Stimulated activated CD8-positive, alpha-beta memory T cell treated with anti-CD3 and anti-CD28 coated beads, Interleukin-2, amount 100 ng/mL, for 48 hours (primary cell): ENCODE measurements at regions not wholly inside any gene's neighbourhood (a gene's known extent, or its start where the extent isn't known, plus 50 kb on each side); places are given as distances from the start of the nearest gene placed in this dataset.
"Not testable (repeated sequence)": the region's sequence is repeated elsewhere in the genome, so short reads cannot be mapped to it uniquely, and the experiment has no call there.

Experiments used
- DNase-seq, 2 donors: peaks; one replicate each; pipeline ENCODE4 v3.0.0-alpha.2; 2020; ENCODE audit warnings: low read depth in 2 of 2

DNA sequence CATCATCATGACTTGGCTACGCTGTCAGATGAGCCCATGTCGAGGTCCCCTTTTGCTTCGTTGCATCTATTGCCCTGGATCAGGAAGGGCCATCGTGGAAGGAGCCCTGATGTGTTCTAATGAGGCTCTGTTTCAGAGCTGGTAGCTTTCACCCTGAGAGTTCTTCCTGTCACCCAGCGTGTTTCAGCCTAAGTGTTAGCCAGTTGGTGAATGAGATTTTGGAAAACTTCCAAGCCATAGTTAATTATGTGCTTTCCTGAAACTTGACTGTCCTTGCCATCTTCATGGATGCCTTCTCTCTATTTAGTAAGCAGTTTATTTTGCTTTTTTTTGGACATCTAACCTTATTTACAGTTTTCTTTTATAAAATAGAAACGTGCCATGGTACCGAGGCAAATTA is 1695.4 kb upstream of the WWC1 start:
- no peak for DNase-seq

DNA sequence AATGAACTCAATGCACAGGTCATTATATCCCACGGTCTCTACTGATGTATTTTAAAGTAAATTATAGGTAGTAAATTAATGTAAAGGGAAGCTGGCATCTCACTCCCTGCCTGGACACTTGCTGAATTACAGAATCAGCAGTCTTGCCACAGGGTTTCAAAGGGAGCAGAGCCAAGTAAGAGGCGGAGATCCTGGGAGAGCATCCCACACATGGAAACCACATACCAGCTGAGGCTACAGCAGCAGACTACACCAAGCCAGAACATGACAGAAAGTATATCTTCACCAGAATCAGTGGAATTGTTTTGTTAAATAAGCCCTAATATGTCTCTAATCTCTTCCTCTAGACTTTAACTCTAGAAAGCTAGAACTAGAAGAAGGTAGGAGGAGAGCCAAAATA is 1689.2 kb upstream of the WWC1 start:
- DNase-seq: no peak

DNA sequence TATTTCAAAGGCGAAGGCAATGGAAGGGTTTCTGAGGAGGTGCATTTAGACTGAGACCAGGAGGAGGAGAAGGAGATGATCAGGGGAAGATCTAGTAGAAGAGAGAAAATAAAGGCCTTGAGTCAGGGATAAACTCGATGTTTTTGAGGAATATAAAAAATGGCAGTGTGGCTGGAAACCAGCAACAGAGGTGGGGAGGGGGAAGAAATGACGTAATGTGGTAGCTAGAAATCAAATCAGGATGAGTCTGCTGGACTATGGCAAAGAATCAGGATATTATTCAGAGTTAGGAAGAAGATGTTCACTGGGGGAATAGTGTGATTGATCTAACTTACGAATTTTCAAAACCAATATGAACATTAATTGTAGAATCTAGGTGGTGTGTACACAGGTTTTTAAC is 1673.9 kb upstream of the WWC1 start:
- no peak for DNase-seq

DNA sequence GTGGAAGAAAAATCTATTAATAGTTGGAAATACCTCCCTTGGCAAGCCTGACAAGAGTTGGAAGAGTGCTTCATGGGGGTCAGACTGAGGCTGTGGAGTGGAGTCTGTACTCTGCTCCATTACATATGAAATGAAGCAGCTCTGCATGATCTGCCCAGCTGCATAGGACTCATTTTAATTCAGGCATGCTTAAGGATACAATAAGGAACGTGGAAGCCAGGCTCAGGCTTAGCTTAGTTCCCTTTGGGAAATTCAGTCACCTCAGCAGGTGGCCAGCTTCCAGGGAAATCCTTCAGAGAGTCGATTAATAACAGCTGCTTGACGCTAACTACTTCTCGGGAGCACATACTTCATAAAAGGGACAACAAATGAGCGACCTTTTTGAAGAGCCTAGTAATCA is 1672.9 kb upstream of the WWC1 start:
- no peak for DNase-seq

- DNase-seq: no peak
Measured at GRCh38 chr5:166624573-166624972, 1666.9 kb upstream of the WWC1 start.

GRCh38 chr5:166625210-166625865 is 1666.1 kb upstream of the WWC1 start:
- DNase-seq: no peak

- DNase-seq: no peak
Measured at GRCh38 chr5:166637295-166637694, 1654.2 kb upstream of the WWC1 start.

DNA sequence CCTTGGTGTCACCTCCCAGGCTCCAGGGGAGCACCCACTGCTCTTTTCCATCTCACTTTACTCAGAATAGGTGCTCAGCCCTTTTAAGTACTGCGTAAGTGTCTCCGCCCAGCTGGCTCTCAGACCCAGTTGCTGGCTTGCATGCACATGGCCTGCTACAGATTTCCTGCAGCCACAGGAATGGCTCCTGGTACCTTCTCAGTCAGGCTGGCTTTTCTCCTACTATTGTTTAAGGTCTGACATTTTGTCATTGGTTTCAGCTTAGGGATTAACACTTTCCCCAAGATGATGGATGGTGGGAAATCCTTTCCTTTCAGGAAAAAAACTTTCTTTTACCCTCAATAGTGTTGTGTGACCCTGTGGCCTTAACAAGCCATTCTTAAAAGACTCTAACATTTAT is 1652.3 kb upstream of the WWC1 start:
- no peak for DNase-seq

DNA sequence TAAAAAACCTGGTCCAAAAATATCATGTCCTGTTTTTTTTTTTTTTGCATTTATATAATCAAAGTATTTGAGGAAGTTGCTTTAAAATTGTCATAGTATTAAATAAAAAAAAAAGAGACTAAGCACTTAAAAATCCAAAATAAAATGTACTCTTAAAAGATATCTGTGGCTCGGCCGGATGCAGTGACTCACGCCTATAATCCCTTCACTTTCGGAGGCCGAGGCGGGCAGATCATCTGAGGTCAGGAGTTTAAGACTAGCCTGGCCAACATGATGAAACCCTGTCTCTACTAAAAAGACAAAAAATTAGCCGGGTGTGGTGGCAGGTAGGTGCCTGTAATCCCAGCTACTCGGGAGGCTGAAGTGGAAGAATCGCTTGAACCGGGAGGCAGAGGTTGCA is 1651.3 kb upstream of the WWC1 start:
- DNase-seq: not testable (repeated sequence)

- no peak for DNase-seq
Measured at GRCh38 chr5:166648736-166649135, 1642.7 kb upstream of the WWC1 start.

GRCh38 chr5:166649676-166650075 is 1641.8 kb upstream of the WWC1 start:
- no peak for DNase-seq

GRCh38 chr5:166651234-166651633 is 1640.2 kb upstream of the WWC1 start:
- DNase-seq: no peak

GRCh38 chr5:166671811-166672210 is 1619.6 kb upstream of the WWC1 start:
- DNase-seq: no peak

DNA sequence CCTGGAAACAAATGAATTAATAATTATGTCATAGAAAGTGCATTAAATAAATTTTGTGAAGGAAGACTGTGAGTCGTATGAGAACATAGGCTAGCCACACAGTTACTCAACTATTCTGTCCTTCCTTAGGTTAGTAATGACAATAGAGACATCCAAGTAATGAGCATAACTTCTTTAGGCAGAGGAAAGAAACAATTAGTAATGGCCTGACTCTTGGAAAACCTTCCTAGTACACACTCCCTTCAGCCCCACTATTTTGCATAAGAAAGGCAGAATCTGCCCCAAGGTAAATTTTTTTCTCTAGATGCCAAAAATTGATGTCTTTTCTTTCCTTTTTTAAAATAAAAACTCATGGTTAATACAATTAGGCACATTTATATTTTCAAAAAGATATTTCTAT is 1619.0 kb upstream of the WWC1 start:
- no peak for DNase-seq

DNA sequence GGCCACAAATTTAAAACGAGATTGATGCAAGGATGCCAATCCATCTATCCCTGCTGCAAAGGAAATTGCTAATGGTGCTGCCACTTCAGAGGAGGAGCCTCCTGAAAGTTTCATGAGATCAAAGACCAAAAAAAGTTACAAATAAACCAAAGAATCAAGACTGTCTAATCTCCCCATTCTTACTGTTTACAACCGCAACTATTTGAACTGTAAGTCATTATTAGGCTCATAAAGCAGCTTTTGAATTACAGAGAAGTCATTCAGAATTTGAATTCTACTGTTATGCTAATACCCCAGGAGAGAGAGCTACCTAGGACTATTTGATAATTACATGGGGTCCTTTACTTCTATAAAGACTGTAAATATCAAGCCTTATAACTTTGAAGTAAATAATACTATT is 1613.6 kb upstream of the WWC1 start:
- no peak for DNase-seq

DNA sequence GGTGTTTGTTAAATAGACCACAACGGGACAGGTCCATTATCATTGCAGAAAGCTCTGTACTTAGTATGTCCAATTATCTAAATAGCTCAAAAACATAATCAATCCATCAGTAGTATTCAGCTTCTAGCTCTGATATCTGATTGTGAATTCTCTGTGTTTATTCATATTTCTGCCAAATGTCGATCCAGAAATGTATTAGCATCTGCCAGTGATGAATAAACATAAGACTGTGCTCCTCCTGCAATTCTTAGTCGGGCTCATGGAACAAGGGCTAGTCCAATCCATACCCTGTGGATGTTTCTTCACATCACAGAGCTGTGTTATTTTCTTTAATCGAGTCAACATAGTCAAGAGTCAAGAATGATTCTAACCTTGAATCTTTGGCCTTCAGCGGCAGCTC is 1612.1 kb upstream of the WWC1 start:
- no peak for DNase-seq

GRCh38 chr5:166695326-166695725 is 1596.1 kb upstream of the WWC1 start:
- DNase-seq: no peak

DNA sequence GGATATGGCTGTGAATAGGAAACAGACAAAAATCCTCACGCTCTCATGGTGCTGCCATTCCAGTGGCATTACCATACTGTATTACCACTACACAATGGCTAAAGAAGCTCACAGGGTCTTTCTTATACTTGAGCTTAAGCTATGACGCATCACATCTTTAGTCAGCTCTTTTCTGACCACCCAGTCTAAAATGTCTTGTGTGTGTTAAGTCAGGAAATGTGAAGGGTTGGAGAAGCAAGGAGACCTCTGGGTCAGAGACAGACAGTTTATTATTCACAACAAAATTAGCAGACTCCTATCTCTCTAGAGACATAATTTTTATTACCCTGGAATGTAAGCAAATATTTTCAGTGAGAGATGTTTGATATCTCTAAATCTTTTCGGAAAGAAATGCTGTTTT is 1583.2 kb upstream of the WWC1 start:
- no peak for DNase-seq

- no peak for DNase-seq
Measured at GRCh38 chr5:166709691-166710090, 1581.8 kb upstream of the WWC1 start.

DNA sequence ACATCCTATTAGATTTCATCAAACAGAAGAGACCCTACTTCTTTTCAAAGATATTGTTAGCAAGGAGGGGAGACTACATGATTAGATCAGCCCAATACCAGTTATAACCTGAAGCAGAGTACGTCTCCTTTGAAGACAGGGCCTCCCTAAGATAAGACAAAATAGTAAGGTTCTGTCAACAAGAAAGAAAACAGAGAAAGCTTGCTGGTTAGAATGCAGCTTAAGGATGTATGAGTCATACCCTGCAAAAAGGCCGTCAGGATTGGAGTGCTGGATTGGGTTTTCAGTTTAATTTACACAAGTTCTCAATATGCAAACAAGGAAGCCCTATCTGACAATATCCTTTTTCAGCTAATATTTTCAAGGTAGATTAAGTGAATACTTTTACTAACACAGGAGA is 1581.2 kb upstream of the WWC1 start:
- DNase-seq: no peak

DNA sequence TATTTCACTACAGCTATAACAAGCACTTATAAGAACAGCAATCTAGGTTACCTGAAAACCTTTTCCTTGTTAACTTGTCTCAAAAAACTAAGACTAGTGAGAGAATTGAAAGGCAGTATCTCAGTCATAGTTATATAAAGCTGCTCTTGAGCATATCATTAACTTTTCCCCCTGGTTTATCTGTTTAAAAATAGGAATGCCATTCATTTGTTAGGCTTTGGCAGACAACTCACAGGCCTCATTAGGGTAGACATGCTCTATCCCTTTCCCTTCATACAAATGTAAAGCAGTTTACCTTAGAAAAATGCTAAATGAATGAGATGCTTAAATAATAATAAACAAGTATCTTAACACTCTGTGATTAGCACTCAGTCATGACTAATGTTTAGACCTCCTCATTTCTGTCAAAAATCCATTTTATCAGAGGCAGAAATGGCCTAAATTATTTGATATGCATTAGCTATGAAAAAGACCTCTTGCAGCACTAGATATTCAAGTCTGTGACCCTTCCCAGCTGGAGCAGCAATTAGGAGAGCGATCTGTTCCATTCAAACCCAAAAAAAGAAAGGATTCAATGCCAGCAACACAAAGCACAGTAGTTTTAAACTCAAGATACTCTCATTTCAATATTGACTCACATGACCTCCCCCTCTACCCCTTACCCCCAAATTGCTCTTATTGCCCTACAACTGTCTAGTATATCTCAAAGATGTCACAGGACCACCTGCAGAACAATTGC is 1578.8 kb upstream of the WWC1 start:
- DNase-seq: no peak

DNA sequence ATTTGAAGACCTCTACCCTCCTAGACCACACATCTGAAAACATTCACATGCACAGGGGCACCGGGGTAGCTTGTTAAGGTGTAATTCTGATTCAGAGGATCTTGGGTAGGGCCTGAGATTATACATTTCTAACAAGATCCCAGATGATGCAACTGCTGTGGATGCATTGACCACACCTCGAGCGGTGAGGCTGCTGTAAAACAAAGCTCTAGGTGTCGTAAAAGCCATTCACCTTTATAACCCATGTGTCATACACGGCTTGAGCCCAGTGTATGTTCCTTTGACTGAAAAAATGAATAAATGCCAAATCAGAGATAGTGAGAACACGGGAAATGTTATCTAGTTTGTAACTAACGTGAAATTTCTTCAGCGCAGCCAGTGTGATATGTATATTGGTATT is 1578.2 kb upstream of the WWC1 start:
- DNase-seq: no peak

DNA sequence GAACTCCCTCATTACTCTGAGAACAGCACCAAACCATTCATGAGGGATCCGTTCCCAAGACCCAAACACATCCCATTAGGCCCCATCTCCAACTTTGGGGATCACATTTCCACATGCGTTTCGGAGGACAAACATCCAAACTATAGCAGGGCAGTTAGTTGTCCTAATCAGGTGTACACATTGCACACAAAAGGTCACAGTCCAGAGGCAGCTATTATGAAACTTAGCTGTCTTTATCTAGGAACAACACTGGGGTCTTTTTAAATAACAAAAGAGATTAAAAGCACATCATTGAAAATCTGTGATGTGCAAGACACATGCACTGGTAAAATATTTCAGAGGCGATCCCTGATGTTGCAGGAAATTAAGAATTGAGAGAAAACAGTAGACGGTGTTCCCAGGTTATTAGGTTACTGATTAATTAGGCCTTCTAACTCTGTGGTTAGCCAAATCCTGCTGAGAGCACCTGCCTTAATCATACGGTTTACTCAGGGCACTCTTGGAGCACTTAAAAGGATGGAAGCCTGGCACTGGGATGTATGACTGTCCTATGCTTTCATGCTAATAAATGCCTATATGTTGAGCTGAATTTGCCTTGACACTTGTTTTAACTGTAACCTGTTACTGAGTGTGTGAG is 1574.5 kb upstream of the WWC1 start:
- no peak for DNase-seq
